ENCODE measurements at regions not wholly inside any gene's neighbourhood (a gene's known extent, or its start where the extent isn't known, plus 50 kb on each side); places are given as distances from the start of the nearest gene placed in this dataset.

- no peak overlapping the region for H2AFZ ChIP-seq (ENCODE audit: low read length)
- H3K9me3 ChIP-seq (ENCODE audit: control insufficient read depth, insufficient read depth, low read depth, low read length): no peaks in the 10 kb centered on the region
- TF ChIP-seq EZH2 (IDR thresholded peaks at IDR 0.05; ENCODE audit: low read length, missing control alignments) (no peak), CTCF (conservative IDR thresholded peaks at IDR 0.05 in 1 of 2, IDR thresholded peaks at IDR 0.05 in 1 of 2; ENCODE audit: low read depth in 1 of 2, low read length in 2 of 2) (no peak)
- H4K20me1 ChIP-seq (ENCODE audit: control insufficient read depth, extremely low read depth, insufficient read depth, low read length): no peaks in the 10 kb centered on the region
- H3K4me2 ChIP-seq (ENCODE audit: extremely low read depth, insufficient read depth, low read length): no peak overlapping the region
- no peaks in the 10 kb centered on the region for H3K4me1 ChIP-seq (ENCODE audit: control insufficient read depth, extremely low read depth, insufficient read depth, low read length)
- no peaks in the 10 kb centered on the region for H3K36me3 ChIP-seq (ENCODE audit: control insufficient read depth, insufficient read depth, low read length)
- no peak overlapping the region for H3K27ac ChIP-seq (ENCODE audit: insufficient read depth, low read length)
- no peak overlapping the region for H3K4me3 ChIP-seq (replicated peaks in 1 of 4; ENCODE audit: control extremely low read depth in 1 of 4, insufficient read depth in 1 of 4, low read depth in 3 of 4, low read length in 4 of 4)
- H3K79me2 ChIP-seq (ENCODE audit: control insufficient read depth, insufficient read depth, low read length): no peaks in the 10 kb centered on the region
- H3K27me3 ChIP-seq (ENCODE audit: control insufficient read depth, insufficient read depth, low read length): no peaks in the 10 kb centered on the region
- no peak overlapping the region for H3K9ac ChIP-seq (ENCODE audit: insufficient read depth, low read length)
- DNase-seq (ENCODE audit: low read depth in 2 of 2): no peak
Measured at GRCh38 chr2:13876491-13877037, 756.0 kb upstream of the LRATD1 start.

- Histone ChIP-seq H2AFZ (ENCODE audit: low read length) (no peak overlapping the region), H3K9ac (ENCODE audit: insufficient read depth, low read length) (no peak overlapping the region), H3K79me2 (ENCODE audit: control insufficient read depth, insufficient read depth, low read length) (no peaks in the 10 kb centered on the region), H3K4me2 (ENCODE audit: extremely low read depth, insufficient read depth, low read length) (no peak overlapping the region), H3K4me3 (replicated peaks in 1 of 4; ENCODE audit: control extremely low read depth in 1 of 4, insufficient read depth in 1 of 4, low read depth in 3 of 4, low read length in 4 of 4) (no peak overlapping the region), H3K27me3 (ENCODE audit: control insufficient read depth, insufficient read depth, low read length) (no peaks in the 10 kb centered on the region), H3K4me1 (ENCODE audit: control insufficient read depth, extremely low read depth, insufficient read depth, low read length) (no peaks in the 10 kb centered on the region), H3K9me3 (ENCODE audit: control insufficient read depth, insufficient read depth, low read depth, low read length) (no peaks in the 10 kb centered on the region), H4K20me1 (ENCODE audit: control insufficient read depth, extremely low read depth, insufficient read depth, low read length) (no peaks in the 10 kb centered on the region), H3K36me3 (ENCODE audit: control insufficient read depth, insufficient read depth, low read length) (no peaks in the 10 kb centered on the region), H3K27ac (ENCODE audit: insufficient read depth, low read length) (no peak overlapping the region)
- no peak for DNase-seq (ENCODE audit: low read depth in 2 of 2)
- no peak for TF ChIP-seq CTCF (conservative IDR thresholded peaks at IDR 0.05 in 1 of 2, IDR thresholded peaks at IDR 0.05 in 1 of 2; ENCODE audit: low read depth in 1 of 2, low read length in 2 of 2)
- TF ChIP-seq EZH2 (IDR thresholded peaks at IDR 0.05; ENCODE audit: low read length, missing control alignments): no peak
Measured at GRCh38 chr2:13877571-13877970, 754.9 kb upstream of the LRATD1 start.

GRCh38 chr2:13884291-13884976, 748.1 kb upstream of the LRATD1 start:
- Histone ChIP-seq H4K20me1 (ENCODE audit: control insufficient read depth, extremely low read depth, insufficient read depth, low read length) (no peaks in the 10 kb centered on the region), H3K4me2 (ENCODE audit: extremely low read depth, insufficient read depth, low read length) (no peak overlapping the region)
- peak; percentile 1 to 2 for DNase-seq (ENCODE audit: low read depth in 2 of 2)

More at GRCh38 chr2:13884291-13884976, 748.1 kb upstream of the LRATD1 start:
- no peak overlapping the region for H3K9ac ChIP-seq (ENCODE audit: insufficient read depth, low read length)
- H3K27me3 ChIP-seq (ENCODE audit: control insufficient read depth, insufficient read depth, low read length): no peaks in the 10 kb centered on the region
- no peak overlapping the region for H3K27ac ChIP-seq (ENCODE audit: insufficient read depth, low read length)
- H2AFZ ChIP-seq (ENCODE audit: low read length): no peak overlapping the region
- no peak overlapping the region for H3K4me3 ChIP-seq (replicated peaks in 1 of 4; ENCODE audit: control extremely low read depth in 1 of 4, insufficient read depth in 1 of 4, low read depth in 3 of 4, low read length in 4 of 4)
- no peaks in the 10 kb centered on the region for H3K36me3 ChIP-seq (ENCODE audit: control insufficient read depth, insufficient read depth, low read length)
- H3K9me3 ChIP-seq (ENCODE audit: control insufficient read depth, insufficient read depth, low read depth, low read length): no peaks in the 10 kb centered on the region
- no peaks in the 10 kb centered on the region for H3K4me1 ChIP-seq (ENCODE audit: control insufficient read depth, extremely low read depth, insufficient read depth, low read length)
- no peak for TF ChIP-seq CTCF (conservative IDR thresholded peaks at IDR 0.05 in 1 of 2, IDR thresholded peaks at IDR 0.05 in 1 of 2; ENCODE audit: low read depth in 1 of 2, low read length in 2 of 2)
- TF ChIP-seq EZH2 (IDR thresholded peaks at IDR 0.05; ENCODE audit: low read length, missing control alignments): no peak
- H3K79me2 ChIP-seq (ENCODE audit: control insufficient read depth, insufficient read depth, low read length): no peaks in the 10 kb centered on the region
